Keratinocyte (primary cell): ENCODE measurements at regions not wholly inside any gene's neighbourhood (a gene's known extent, or its start where the extent isn't known, plus 50 kb on each side); places are given as distances from the start of the nearest gene placed in this dataset.

Experiments
- CTCF ChIP-seq, 3 experiments: IDR thresholded peaks in 1 of 3; conservative IDR thresholded peaks in 1 of 3; optimal IDR thresholded peaks in 1 of 3; 2 replicates in 2 of 3; 3 replicates in 1 of 3; pipeline versions ENCODE3 to v1.5.1; 2011; ENCODE audit warnings: low read length in 3 of 3, mild to moderate bottlenecking in 3 of 3, moderate library complexity in 2 of 3, control low read depth in 1 of 3, inconsistent platforms in 1 of 3; ENCODE audit not compliant: insufficient read depth in 2 of 3; ENCODE audit errors: extremely low read depth in 1 of 3
- EZH2 ChIP-seq: IDR thresholded peaks from one replicate; pipeline ENCODE4 v1.6.1; 2012; ENCODE audit warnings: inconsistent platforms, mild to moderate bottlenecking, low read length, moderate library complexity

- TF ChIP-seq CTCF (optimal IDR thresholded peaks at IDR 0.05 in 1 of 3, IDR thresholded peaks at IDR 0.05 in 1 of 3, conservative IDR thresholded peaks at IDR 0.05 in 1 of 3; ENCODE audit: extremely low read depth in 1 of 3, insufficient read depth in 2 of 3, low read length in 3 of 3): no peak
- no peak for TF ChIP-seq EZH2
Observed at GRCh38 chr2:120609826-120610395, 125.8 kb upstream of the GLI2 start.
